IMR-90 (cell line): ENCODE measurements at regions not wholly inside any gene's neighbourhood (a gene's known extent, or its start where the extent isn't known, plus 50 kb on each side); places are given as distances from the start of the nearest gene placed in this dataset.

Experiments used
- ATAC-seq: fragments of 200-7000 bp; cut with Tn5 transposase; 2 replicates; pipeline ENCODE4 v1.9.1; 2020; ENCODE audit warnings: low read depth, mild to moderate bottlenecking, moderate library complexity
- BruUV-seq: library from RNA; stranded (reverse); fragments of 400-500 nt; replicated peaks from 2 replicates; lab custom pipeline; 2021; lab: Mats Ljungman, UMichigan
- CTCF ChIA-PET: fragments of 300-600 bp; formaldehyde crosslinking; extraction: SDS; loops from one replicate; lab custom pipeline; 2021; ENCODE audit warnings: antibody characterized with exemption; lab: Yijun Ruan, JAX
- POLR2A ChIA-PET: fragments of 300-600 bp; sonication (Branson Sonifier 250); formaldehyde crosslinking; loops from one replicate; lab custom pipeline; 2022; ENCODE audit warnings: antibody characterized with exemption; ENCODE audit not compliant: unreplicated experiment; lab: Charles Lee
- DNase-seq: peaks from one replicate; pipeline ENCODE4 v3.0.0; 2013
- H2AFZ ChIP-seq: replicated peaks from 2 replicates; pipeline ENCODE3; 2013; ENCODE audit warnings: low read length, mild to moderate bottlenecking; ENCODE audit not compliant: poor library complexity
- H2AK5ac ChIP-seq: 2 replicates; pipeline ENCODE4 v1.6.1; 2013; ENCODE audit warnings: low read depth, low read length, inconsistent platforms
- H2AK9ac ChIP-seq: replicated peaks from 2 replicates; pipeline ENCODE3; 2013; ENCODE audit warnings: mild to moderate bottlenecking, low read depth, low read length, moderate library complexity; ENCODE audit not compliant: poor library complexity
- H2BK120ac ChIP-seq: 2 replicates; pipeline ENCODE4 v1.6.1; 2013; ENCODE audit warnings: low read depth, low read length, inconsistent platforms
- H2BK15ac ChIP-seq: 3 replicates; pipeline ENCODE4 v1.6.1; 2013; ENCODE audit warnings: low read depth, low read length, inconsistent platforms
- H2BK20ac ChIP-seq: 2 replicates; pipeline ENCODE4 v1.6.1; 2013; ENCODE audit warnings: low read depth, mild to moderate bottlenecking, inconsistent platforms, low read length, moderate library complexity
- H2BK5ac ChIP-seq: 2 replicates; pipeline ENCODE4 v1.6.1; 2013; ENCODE audit warnings: mild to moderate bottlenecking, low read depth, low read length, inconsistent platforms; ENCODE audit not compliant: poor library complexity, severe bottlenecking
- H3K14ac ChIP-seq: replicated peaks from 2 replicates; pipeline ENCODE4 v1.6.1; 2013; ENCODE audit warnings: low read depth, low read length, inconsistent platforms
- H3K18ac ChIP-seq: 2 replicates; pipeline ENCODE4 v1.6.1; 2013; ENCODE audit warnings: low read depth, low read length, control low read depth
- H3K23ac ChIP-seq: 2 replicates; pipeline ENCODE4 v1.6.1; 2013; ENCODE audit warnings: low read depth, low read length, inconsistent platforms
- H3K27ac ChIP-seq: 2 replicates; pipeline ENCODE4 v1.5.1; 2013; ENCODE audit warnings: mild to moderate bottlenecking, control low read depth, low read length; ENCODE audit not compliant: insufficient read depth
- H3K27me3 ChIP-seq: 2 replicates; pipeline ENCODE4 v1.6.1; 2013; ENCODE audit warnings: low read length; ENCODE audit not compliant: control insufficient read depth, insufficient read depth
- H3K36me3 ChIP-seq: 2 replicates; pipeline ENCODE4 v1.6.1; 2013; ENCODE audit warnings: low read length, mixed read lengths; ENCODE audit not compliant: control insufficient read depth, insufficient read depth
- H3K4ac ChIP-seq: 2 replicates; pipeline ENCODE4 v1.6.1; 2013; ENCODE audit warnings: low read depth, low read length, inconsistent platforms
- H3K4me1 ChIP-seq: 2 replicates; pipeline ENCODE4 v1.6.1; 2013; ENCODE audit warnings: low read length, mixed read lengths; ENCODE audit not compliant: control insufficient read depth, insufficient read depth
- H3K4me2 ChIP-seq: 2 replicates; pipeline ENCODE4 v1.6.1; 2013; ENCODE audit warnings: low read depth, mild to moderate bottlenecking, control low read depth, low read length, moderate library complexity
- H3K4me3 ChIP-seq: 2 replicates; pipeline ENCODE4 v1.5.1; 2013; ENCODE audit warnings: low read depth, mild to moderate bottlenecking, control low read depth, low read length, moderate library complexity; ENCODE audit not compliant: insufficient read depth
- H3K56ac ChIP-seq: 2 replicates; pipeline ENCODE4 v1.6.1; 2013; ENCODE audit warnings: low read length, inconsistent platforms; ENCODE audit not compliant: insufficient read depth; ENCODE audit errors: extremely low read depth
- H3K79me1 ChIP-seq, 2 experiments: 2 replicates each; pipeline ENCODE4 v1.6.1; 2013; ENCODE audit warnings: low read length in 2 of 2, inconsistent platforms in 1 of 2, low read depth in 1 of 2
- H3K9ac ChIP-seq: 2 replicates; pipeline ENCODE4 v1.6.1; 2013; ENCODE audit warnings: low read depth, low read length, control low read depth
- H3K9me1 ChIP-seq: 2 replicates; pipeline ENCODE4 v1.6.1; 2013; ENCODE audit warnings: low read length, inconsistent platforms; ENCODE audit not compliant: insufficient read depth
- H3K9me3 ChIP-seq: 2 replicates; pipeline ENCODE4 v1.6.1; 2013; ENCODE audit warnings: low read length; ENCODE audit not compliant: control insufficient read depth, insufficient read depth
- H4K20me1 ChIP-seq: 2 replicates; pipeline ENCODE4 v1.6.1; 2013; ENCODE audit warnings: low read length, inconsistent platforms; ENCODE audit not compliant: insufficient read depth
- H4K5ac ChIP-seq: 2 replicates; pipeline ENCODE4 v1.6.1; 2013; ENCODE audit warnings: mild to moderate bottlenecking, low read depth, low read length, control low read depth
- H4K8ac ChIP-seq, 2 experiments: 2 replicates each; pipeline ENCODE4 v1.6.1; 2013; ENCODE audit warnings: low read depth in 2 of 2, low read length in 2 of 2, control low read depth in 1 of 2, inconsistent platforms in 1 of 2
- H4K91ac ChIP-seq: 2 replicates; pipeline ENCODE4 v1.6.1; 2013; ENCODE audit warnings: low read depth, low read length, inconsistent platforms; ENCODE audit not compliant: insufficient read depth
- NFE2L2 ChIP-seq: fragments of 150-350 bp; IDR thresholded peaks from 2 replicates; pipeline ENCODE4 v1.6.1; 2016; ENCODE audit warnings: low read depth, mild to moderate bottlenecking, low read length
- POLR2A ChIP-seq: IDR thresholded peaks from 2 replicates; pipeline ENCODE4 v1.6.1; 2012; ENCODE audit warnings: mild to moderate bottlenecking, low read depth, low read length
- WGBS, 2 experiments: methylation state at CpG; one replicate each; pipeline versions ENCODE4 v1.1.5 to v1.1.7; 2013; ENCODE audit warnings: missing lambda C conversion rate in 2 of 2; ENCODE audit not compliant: insufficient read length in 1 of 2; ENCODE audit errors: extremely low coverage in 2 of 2; 5-methylcytosine and 5-hydroxymethylcytosine counted together
- dilution Hi-C: fragments of 300-500 bp; cut with HindIII; formaldehyde crosslinking; loops from one replicate; pipeline ENCODE4 v1.14.3; 2018; ENCODE audit warnings: low sequenced_read_pairs; ENCODE audit not compliant: unreplicated experiment
- in situ Hi-C: fragments of 300-500 bp; cut with MboI; formaldehyde crosslinking; loops from 3 replicates; pipeline ENCODE4 v1.14.3; 2019; ENCODE audit warnings: low sequenced_read_pairs, inconsistent platforms, mixed read lengths
- intact Hi-C: fragments of 100-400 bp; cut with micrococcal nuclease; formaldehyde crosslinking; loops from 2 replicates; pipeline ENCODE4 v1.10.0; 2022

DNA sequence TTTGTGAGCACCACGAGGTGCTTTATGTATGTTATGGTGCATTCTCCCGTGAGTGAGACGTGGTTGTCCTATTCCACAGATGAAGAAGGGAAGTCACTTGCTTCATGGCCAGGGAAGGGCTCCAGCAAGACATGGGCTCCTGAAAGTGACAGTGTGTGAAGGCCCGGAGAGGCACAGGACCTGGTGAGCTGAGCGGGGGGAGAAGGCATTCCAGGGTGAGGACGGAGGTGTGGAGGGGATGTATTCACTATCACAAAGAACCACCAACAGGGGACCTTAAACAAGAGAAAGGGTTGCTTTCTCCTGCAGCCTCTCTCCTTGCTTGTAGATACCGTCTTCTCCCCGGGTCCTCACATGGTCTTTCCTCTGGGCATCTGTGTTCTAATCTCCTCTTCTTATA, 139.1 kb downstream of the FBLN2 start:
- H3K79me1 ChIP-seq: no peaks in the 10 kb centered on the region
- no peak overlapping the region for H3K4ac ChIP-seq
- H3K9ac ChIP-seq: no peak overlapping the region
- H3K27ac ChIP-seq: no peak overlapping the region
- no peak overlapping the region for H4K5ac ChIP-seq
- ChIA-PET POLR2A (no interaction called here), CTCF (no interaction called here)
- H3K18ac ChIP-seq: no peak overlapping the region
- H3K9me3 ChIP-seq: no peaks in the 10 kb centered on the region
- no peak overlapping the region for H3K14ac ChIP-seq
- H2AK5ac ChIP-seq: no peak overlapping the region
- no peak overlapping the region for H2BK120ac ChIP-seq
- ATAC-seq (no peak), DNase-seq (no peak)
- BruUV-seq: no TSS peak
- no peak overlapping the region for H2BK20ac ChIP-seq
- no peak overlapping the region for H3K4me2 ChIP-seq
- no peak overlapping the region for H3K4me3 ChIP-seq
- no peak overlapping the region for H2AK9ac ChIP-seq
- H3K4me1 ChIP-seq: no peaks in the 10 kb centered on the region
- no peak overlapping the region for H2AFZ ChIP-seq
- dilution Hi-C loops (no loop called here), intact Hi-C loops (no loop called here), in situ Hi-C loops (no loop called here)
- no peaks in the 10 kb centered on the region for H3K9me1 ChIP-seq
- no peaks in the 10 kb centered on the region for H4K20me1 ChIP-seq
- H2BK15ac ChIP-seq: no peak overlapping the region
- no peaks in the 10 kb centered on the region for H3K36me3 ChIP-seq
- TF ChIP-seq POLR2A (no peak), NFE2L2 (no peak)
- H2BK5ac ChIP-seq: no peak overlapping the region
- H3K56ac ChIP-seq: no peak overlapping the region
- H4K91ac ChIP-seq: no peak overlapping the region
- H3K23ac ChIP-seq: no peak overlapping the region
- no peak overlapping the region for H4K8ac ChIP-seq
- H3K27me3 ChIP-seq: peaks cover 9% of the 10 kb centered on the region
- WGBS, 2 experiments: 0% methylated on average over 1 of the region's 8 CpGs; no CpG with 5 or more reads in 1 of the 2 experiments
